Sigmoid colon (tissue), 6 donors: ENCODE measurements at regions not wholly inside any gene's neighbourhood (a gene's known extent, or its start where the extent isn't known, plus 50 kb on each side); places are given as distances from the start of the nearest gene placed in this dataset.
"Not testable (repeated sequence)": the region's sequence is repeated elsewhere in the genome, so short reads cannot be mapped to it uniquely, and the experiment has no call there.

Experiments
- DNase-seq: peaks from one replicate; pipeline ENCODE4 v3.0.0-alpha.2; 2019
- H3K27ac ChIP-seq, 4 donors: fragments of 200-600 bp; sonication (generic); one replicate each; pipeline ENCODE4 v1.5.1; 2016 to 2019; ENCODE audit warnings: mild to moderate bottlenecking in 1 of 4
- H3K27me3 ChIP-seq, 3 donors: fragments of 200-600 bp; sonication (generic); one replicate each; pipeline ENCODE4 v1.5.1; 2019; ENCODE audit warnings: mild to moderate bottlenecking in 1 of 3
- H3K36me3 ChIP-seq, 4 donors: fragments of 200-600 bp; sonication (generic); one replicate each; pipeline ENCODE4 v1.5.1; 2016 to 2019
- H3K4me1 ChIP-seq, 4 donors: fragments of 200-600 bp; sonication (generic); one replicate each; pipeline ENCODE4 v1.5.1; 2017 to 2019
- H3K4me3 ChIP-seq, 4 donors: fragments of 200-600 bp; sonication (generic); one replicate each; pipeline ENCODE4 v1.5.1; 2017 to 2019; ENCODE audit warnings: mild to moderate bottlenecking in 2 of 4, moderate library complexity in 1 of 4
- H3K9me3 ChIP-seq, 4 donors: fragments of 200-600 bp in 3 of 4; sonication (generic) in 3 of 4; one replicate each; pipeline versions ENCODE4 v1.5.1 to v1.6.1; 2013 to 2019
- CTCF ChIP-seq, 4 experiments: fragments of 450-650 bp in 3 of 4; fragments of 200-600 bp in 1 of 4; IDR thresholded peaks; one replicate each; pipeline ENCODE4 v1.5.1; 2016 to 2019; ENCODE audit warnings: antibody characterized with exemption in 4 of 4, mild to moderate bottlenecking in 3 of 4, moderate library complexity in 2 of 4
- EP300 ChIP-seq, 4 donors: sonication (generic); formaldehyde crosslinking; IDR thresholded peaks; one replicate each; pipeline ENCODE4 v1.6.1; 2017; ENCODE audit warnings: antibody characterized with exemption in 4 of 4
- POLR2A ChIP-seq, 2 donors: fragments of 450-650 bp; IDR thresholded peaks; one replicate each; pipeline ENCODE4 v1.6.1; 2016; ENCODE audit warnings: antibody characterized with exemption in 2 of 2, mild to moderate bottlenecking in 2 of 2, moderate library complexity in 2 of 2
- POLR2AphosphoS5 ChIP-seq, 4 donors: sonication (generic); formaldehyde crosslinking; IDR thresholded peaks; one replicate each; pipeline ENCODE4 v1.6.1; 2017; ENCODE audit warnings: antibody characterized with exemption in 4 of 4
- WGBS, 2 donors: extraction: QIAGEN DNeasy Blood & Tissue Kit; methylation state at CpG; one replicate each; pipeline ENCODE4 v1.1.7; 2013; 5-methylcytosine and 5-hydroxymethylcytosine counted together
- intact Hi-C: fragments of 100-400 bp; cut with DNase I; formaldehyde crosslinking; loops from one replicate; pipeline ENCODE4 v1.15.1; 2023
- donor health status: healthy with polysubstance abuse.
- donor health status: healthy.

GRCh38 chr6:167477688-167478087 lies 152.8 kb downstream of the TTLL2 start:
- Histone ChIP-seq H3K36me3 (no peaks in the 10 kb centered on the region), H3K27ac (no peak overlapping the region), H3K27me3 (no peaks in the 10 kb centered on the region), H3K9me3 (no peaks in the 10 kb centered on the region), H3K4me3 (no peak overlapping the region), H3K4me1 (peaks cover 0 to 4% (median 0%) of the 10 kb centered on the region in 4 donors)
- no peak for TF ChIP-seq CTCF (IDR thresholded peaks at IDR 0.05)
- no peak for TF ChIP-seq EP300 (IDR thresholded peaks at IDR 0.05)
- TF ChIP-seq POLR2AphosphoS5 (IDR thresholded peaks at IDR 0.05): no peak
- TF ChIP-seq POLR2A (IDR thresholded peaks at IDR 0.05): no peak
- 92 to 93% methylated on average over 9 of the region's 9 CpGs for WGBS, 2 donors
- no peak for DNase-seq
- intact Hi-C loops: no loop called here

- no peak overlapping the region for H3K4me3 ChIP-seq
- no peaks in the 10 kb centered on the region for H3K27me3 ChIP-seq
- WGBS, 2 donors: 89 to 90% methylated on average over 4 of the region's 4 CpGs
- intact Hi-C loops: no loop called here
- no peak overlapping the region for H3K27ac ChIP-seq
- TF ChIP-seq EP300 (IDR thresholded peaks at IDR 0.05) (no peak), POLR2AphosphoS5 (IDR thresholded peaks at IDR 0.05) (no peak), CTCF (IDR thresholded peaks at IDR 0.05) (no peak), POLR2A (IDR thresholded peaks at IDR 0.05) (no peak)
- H3K4me1 ChIP-seq: no peaks in the 10 kb centered on the region
- H3K36me3 ChIP-seq: no peaks in the 10 kb centered on the region
- H3K9me3 ChIP-seq: no peaks in the 10 kb centered on the region
- DNase-seq: no peak
These were observed 154.4 kb downstream of the TTLL2 start for GRCh38 chr6:167479301-167479700.

GRCh38 chr6:167479901-167480648 lies 155.2 kb downstream of the TTLL2 start:
- Histone ChIP-seq H3K4me1 (no peaks in the 10 kb centered on the region), H3K9me3 (no peaks in the 10 kb centered on the region), H3K27me3 (no peaks in the 10 kb centered on the region), H3K4me3 (no peak overlapping the region), H3K36me3 (no peaks in the 10 kb centered on the region), H3K27ac (no peak overlapping the region)
- intact Hi-C loops: no loop called here
- WGBS, 2 donors: 47 to 64% methylated on average over 8 of the region's 8 CpGs
- DNase-seq: no peak
- TF ChIP-seq POLR2A (IDR thresholded peaks at IDR 0.05) (no peak), POLR2AphosphoS5 (IDR thresholded peaks at IDR 0.05) (no peak), CTCF (IDR thresholded peaks at IDR 0.05) (no peak), EP300 (IDR thresholded peaks at IDR 0.05) (no peak)

GRCh38 chr6:167481307-167481926 lies 156.5 kb downstream of the TTLL2 start:
- no peaks in the 10 kb centered on the region for H3K36me3 ChIP-seq
- intact Hi-C loops: no loop called here
- no peak overlapping the region for H3K4me3 ChIP-seq
- H3K27ac ChIP-seq: no peak overlapping the region
- H3K4me1 ChIP-seq: no peaks in the 10 kb centered on the region
- no peaks in the 10 kb centered on the region for H3K27me3 ChIP-seq
- H3K9me3 ChIP-seq: no peaks in the 10 kb centered on the region
- DNase-seq: no peak
- no peak for TF ChIP-seq POLR2A (IDR thresholded peaks at IDR 0.05)
- TF ChIP-seq CTCF (IDR thresholded peaks at IDR 0.05): no peak
- TF ChIP-seq EP300 (IDR thresholded peaks at IDR 0.05): no peak
- TF ChIP-seq POLR2AphosphoS5 (IDR thresholded peaks at IDR 0.05): no peak
- WGBS, 2 donors: 91 to 96% methylated on average over 6 of the region's 6 CpGs

- H3K9me3 ChIP-seq, DNase-seq, intact Hi-C loops, H3K36me3 ChIP-seq, H3K27ac ChIP-seq, H3K4me3 ChIP-seq, H3K27me3 ChIP-seq, H3K4me1 ChIP-seq: not testable (repeated sequence)
- WGBS, 2 donors: 81 to 86% methylated on average over 3 of the region's 3 CpGs
These were observed 157.9 kb downstream of the TTLL2 start for GRCh38 chr6:167482801-167483200.
